ENCODE measurements at regions not wholly inside any gene's neighbourhood (a gene's known extent, or its start where the extent isn't known, plus 50 kb on each side); places are given as distances from the start of the nearest gene placed in this dataset.

GRCh38 chr11:103662880-103663279 lies 373.6 kb upstream of the DDI1 start:
- Mint-ChIP-seq H3K4me1 (peaks cover 10% of the 10 kb centered on the region), H3K36me3 (no peaks in the 10 kb centered on the region), H3K27ac (peak overlapping the region in 2 of 7 donors; percentile 49 to 73), H3K27me3 (ENCODE audit: low read depth in 3 of 3) (no peaks in the 10 kb centered on the region), H3K4me3 (peak overlapping the region; percentile 37 to 41), H3K9me3 (peaks cover 0 to 2% (median 0%) of the 10 kb centered on the region in 7 donors)
- no peak for TF ChIP-seq CTCF (IDR thresholded peaks at IDR 0.05)
- H3K4me2 ChIP-seq (replicated peaks; ENCODE audit: extremely low read depth, low read length, poor library complexity, severe bottlenecking) = no peak overlapping the region
- peak; percentile 3 to 16 (median 6) for DNase-seq
- H3K4me3 ChIP-seq (replicated peaks in 1 of 3; ENCODE audit: low read depth in 2 of 3, low read length in 3 of 3) = no peak overlapping the region
- H3K27ac ChIP-seq (ENCODE audit: low read depth in 1 of 2, low read length in 2 of 2) = peak overlapping the region in 1 of 2 donors; percentile 4
- H3K79me2 ChIP-seq (ENCODE audit: insufficient read depth, low read length) = no peaks in the 10 kb centered on the region
- no peak overlapping the region for H3K9ac ChIP-seq (ENCODE audit: insufficient read depth, low read length, poor library complexity, severe bottlenecking)
- H2AFZ ChIP-seq (ENCODE audit: insufficient read depth, low read depth, low read length, poor library complexity, severe bottlenecking) = peak overlapping the region; percentile 55
- H4K20me1 ChIP-seq (ENCODE audit: insufficient read depth, low read length) = no peaks in the 10 kb centered on the region
- peaks cover 3 to 6% of the 10 kb centered on the region in 2 donors for H3K4me1 ChIP-seq (ENCODE audit: control insufficient read depth in 1 of 2, insufficient read depth in 2 of 2, low read length in 2 of 2)
- H3K9me3 ChIP-seq (replicated peaks in 1 of 2; ENCODE audit: control insufficient read depth in 1 of 2, insufficient read depth in 1 of 2, low read length in 2 of 2) = no peaks in the 10 kb centered on the region
- no peaks in the 10 kb centered on the region for H3K27me3 ChIP-seq (ENCODE audit: control insufficient read depth in 2 of 2, insufficient read depth in 2 of 2, low read length in 2 of 2)
- WGBS (ENCODE audit: insufficient coverage) = no CpG with 5 or more reads among the region's 2 CpGs
- H3K36me3 ChIP-seq (replicated peaks in 1 of 2; ENCODE audit: control insufficient read depth in 1 of 2, insufficient read depth in 2 of 2, low read length in 2 of 2) = no peaks in the 10 kb centered on the region
- intact Hi-C loops (cut with micrococcal nuclease) = no loop called here

- DNase-seq = no peak
- TF ChIP-seq CTCF (IDR thresholded peaks at IDR 0.05) = no peak
- Histone ChIP-seq H3K9me3 (replicated peaks in 1 of 2; ENCODE audit: control insufficient read depth in 1 of 2, insufficient read depth in 1 of 2, low read length in 2 of 2) (no peaks in the 10 kb centered on the region), H3K27me3 (ENCODE audit: control insufficient read depth in 2 of 2, insufficient read depth in 2 of 2, low read length in 2 of 2) (no peaks in the 10 kb centered on the region), H2AFZ (ENCODE audit: insufficient read depth, low read depth, low read length, poor library complexity, severe bottlenecking) (no peak overlapping the region), H3K79me2 (ENCODE audit: insufficient read depth, low read length) (no peaks in the 10 kb centered on the region), H3K4me3 (replicated peaks in 1 of 3; ENCODE audit: low read depth in 2 of 3, low read length in 3 of 3) (no peak overlapping the region), H4K20me1 (ENCODE audit: insufficient read depth, low read length) (no peaks in the 10 kb centered on the region), H3K4me2 (replicated peaks; ENCODE audit: extremely low read depth, low read length, poor library complexity, severe bottlenecking) (no peak overlapping the region), H3K9ac (ENCODE audit: insufficient read depth, low read length, poor library complexity, severe bottlenecking) (no peak overlapping the region), H3K27ac (ENCODE audit: low read depth in 1 of 2, low read length in 2 of 2) (no peak overlapping the region), H3K36me3 (replicated peaks in 1 of 2; ENCODE audit: control insufficient read depth in 1 of 2, insufficient read depth in 2 of 2, low read length in 2 of 2) (no peaks in the 10 kb centered on the region), H3K4me1 (ENCODE audit: control insufficient read depth in 1 of 2, insufficient read depth in 2 of 2, low read length in 2 of 2) (no peaks in the 10 kb centered on the region)
- Mint-ChIP-seq H3K4me1 (no peaks in the 10 kb centered on the region), H3K4me3 (no peak overlapping the region), H3K9me3 (peaks cover 0 to 3% (median 0%) of the 10 kb centered on the region in 7 donors), H3K27ac (no peak overlapping the region), H3K36me3 (no peaks in the 10 kb centered on the region), H3K27me3 (ENCODE audit: low read depth in 3 of 3) (peaks cover 0 to 3% (median 3%) of the 10 kb centered on the region in 3 donors)
- intact Hi-C loops (cut with micrococcal nuclease) = no loop called here
- 100% methylated on average over 1 of the region's 2 CpGs for WGBS (ENCODE audit: insufficient coverage)
These were observed 367.6 kb upstream of the DDI1 start for GRCh38 chr11:103668859-103669258.
